PC-3 (cell line): ENCODE measurements at regions not wholly inside any gene's neighbourhood (a gene's known extent, or its start where the extent isn't known, plus 50 kb on each side); places are given as distances from the start of the nearest gene placed in this dataset.

Experiments used
- CTCF ChIP-seq: fragments of 300-600 bp; sonication (generic); conservative IDR thresholded peaks from 2 replicates; pipeline ENCODE4 v1.5.1; 2017; ENCODE audit warnings: antibody characterized with exemption, low read depth, mild to moderate bottlenecking, low read length
- EZH2 ChIP-seq: fragments of 300-600 bp; sonication (generic); IDR thresholded peaks from one replicate; pipeline ENCODE4 v1.6.1; 2017; ENCODE audit warnings: antibody characterized with exemption, mild to moderate bottlenecking, low read length; ENCODE audit not compliant: unreplicated experiment

- TF ChIP-seq CTCF (no peak), EZH2 (no peak)
Observed at GRCh38 chr5:13244151-13244550, 700.3 kb downstream of the DNAH5 start.
